ENCODE measurements at regions not wholly inside any gene's neighbourhood (a gene's known extent, or its start where the extent isn't known, plus 50 kb on each side); places are given as distances from the start of the nearest gene placed in this dataset.

DNA sequence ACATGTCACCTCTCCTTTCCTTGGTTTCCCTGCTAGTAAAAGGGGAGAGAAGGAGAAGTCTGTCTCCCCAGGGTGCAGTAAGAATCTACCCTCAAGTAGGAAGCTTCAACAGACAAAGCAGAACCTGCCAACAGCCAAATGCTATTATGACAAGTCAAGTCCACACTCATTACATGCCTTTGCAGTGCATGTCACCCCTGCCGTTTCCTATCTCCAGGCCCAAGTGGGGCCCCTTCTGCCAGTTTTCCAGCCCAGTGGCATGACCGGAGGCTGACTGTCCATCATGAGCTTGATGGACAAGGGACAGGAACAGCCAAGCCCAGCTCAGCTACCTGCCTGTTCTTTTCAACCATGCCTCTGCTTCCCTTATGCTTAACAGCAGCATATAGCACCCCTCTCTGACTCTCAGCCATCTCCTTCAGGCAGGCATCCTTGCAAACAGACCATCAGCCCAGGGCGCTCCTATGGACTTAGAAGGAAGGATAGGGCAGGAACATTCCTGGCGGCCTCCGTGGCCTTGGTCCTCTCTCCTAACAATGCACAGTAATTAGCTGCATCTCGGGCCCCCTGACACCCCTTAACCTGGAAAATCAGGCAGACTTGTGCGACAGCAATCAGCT is 107.2 kb upstream of the RAD23B start:
- H3K9me3 ChIP-seq (ENCODE audit: control extremely low read depth in 1 of 3, control insufficient read depth in 2 of 3, insufficient read depth in 1 of 3, low read length in 2 of 3), result no peaks in the 10 kb centered on the region
- WGBS (ENCODE audit: insufficient coverage), result 87% methylated on average over 6 of the region's 7 CpGs
- DNase-seq (no peak), ATAC-seq (ENCODE audit: low read depth) (no peak)
- no peak overlapping the region for H3K27ac ChIP-seq (ENCODE audit: low read length in 2 of 2)
- no peak overlapping the region for H3K4me2 ChIP-seq (replicated peaks; ENCODE audit: low read depth, low read length, poor library complexity, severe bottlenecking)
- peaks cover 43% of the 10 kb centered on the region for H3K27me3 Mint-ChIP-seq
- intact Hi-C loops (cut with micrococcal nuclease), result no loop called here
- no peak overlapping the region for H3K9ac ChIP-seq (ENCODE audit: low read length)
- no peak overlapping the region for H3K4me3 ChIP-seq (ENCODE audit: control extremely low read depth in 1 of 5, extremely low read depth in 1 of 5, insufficient read depth in 1 of 5, low read depth in 2 of 5, low read length in 4 of 5)
- no peaks in the 10 kb centered on the region for H3K9me3 Mint-ChIP-seq (ENCODE audit: insufficient read depth)
- H2AFZ ChIP-seq (ENCODE audit: insufficient read depth, low read depth, low read length, poor library complexity, severe bottlenecking), result no peak overlapping the region
- no peaks in the 10 kb centered on the region for H3K4me1 Mint-ChIP-seq
- H3K36me3 ChIP-seq (replicated peaks in 1 of 2; ENCODE audit: control extremely low read depth in 1 of 2, control insufficient read depth in 1 of 2, extremely low read depth in 1 of 2, insufficient read depth in 2 of 2, low read length in 1 of 2), result no peaks in the 10 kb centered on the region
- H3K79me2 ChIP-seq (ENCODE audit: control insufficient read depth, insufficient read depth, low read length), result no peaks in the 10 kb centered on the region
- H3K27me3 ChIP-seq (replicated peaks in 1 of 4; ENCODE audit: control extremely low read depth in 1 of 4, control insufficient read depth in 3 of 4, insufficient read depth in 4 of 4, low read length in 3 of 4), result peaks cover 0 to 4% (median under 1%) of the 10 kb centered on the region in 4 experiments
- POLR2A ChIA-PET, result no interaction called here
- no peak overlapping the region for H3K4me3 Mint-ChIP-seq
- no peaks in the 10 kb centered on the region for H3K4me1 ChIP-seq (ENCODE audit: control insufficient read depth in 2 of 2, insufficient read depth in 2 of 2, low read length in 2 of 2)
- H3K27ac Mint-ChIP-seq, result no peak overlapping the region
- TF ChIP-seq, protein P1, sequence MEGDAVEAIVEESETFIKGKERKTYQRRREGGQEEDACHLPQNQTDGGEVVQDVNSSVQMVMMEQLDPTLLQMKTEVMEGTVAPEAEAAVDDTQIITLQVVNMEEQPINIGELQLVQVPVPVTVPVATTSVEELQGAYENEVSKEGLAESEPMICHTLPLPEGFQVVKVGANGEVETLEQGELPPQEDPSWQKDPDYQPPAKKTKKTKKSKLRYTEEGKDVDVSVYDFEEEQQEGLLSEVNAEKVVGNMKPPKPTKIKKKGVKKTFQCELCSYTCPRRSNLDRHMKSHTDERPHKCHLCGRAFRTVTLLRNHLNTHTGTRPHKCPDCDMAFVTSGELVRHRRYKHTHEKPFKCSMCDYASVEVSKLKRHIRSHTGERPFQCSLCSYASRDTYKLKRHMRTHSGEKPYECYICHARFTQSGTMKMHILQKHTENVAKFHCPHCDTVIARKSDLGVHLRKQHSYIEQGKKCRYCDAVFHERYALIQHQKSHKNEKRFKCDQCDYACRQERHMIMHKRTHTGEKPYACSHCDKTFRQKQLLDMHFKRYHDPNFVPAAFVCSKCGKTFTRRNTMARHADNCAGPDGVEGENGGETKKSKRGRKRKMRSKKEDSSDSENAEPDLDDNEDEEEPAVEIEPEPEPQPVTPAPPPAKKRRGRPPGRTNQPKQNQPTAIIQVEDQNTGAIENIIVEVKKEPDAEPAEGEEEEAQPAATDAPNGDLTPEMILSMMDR (IDR thresholded peaks at IDR 0.05), result no peak
- TF ChIP-seq EZH2 (IDR thresholded peaks at IDR 0.05; ENCODE audit: borderline replicate concordance, insufficient read depth, low read depth, low read length, poor library complexity, severe bottlenecking), result no peak
- CTCF ChIA-PET, result interaction anchor here (0.8 to 1.1 kb wide), 5 partner anchors 14 to 166 kb away, joined by 3 to 4 read pairs (median 3); no protein-coding TSS in a partner anchor
- H4K20me1 ChIP-seq (ENCODE audit: control insufficient read depth, insufficient read depth, low read length, poor library complexity, severe bottlenecking), result no peaks in the 10 kb centered on the region

DNA sequence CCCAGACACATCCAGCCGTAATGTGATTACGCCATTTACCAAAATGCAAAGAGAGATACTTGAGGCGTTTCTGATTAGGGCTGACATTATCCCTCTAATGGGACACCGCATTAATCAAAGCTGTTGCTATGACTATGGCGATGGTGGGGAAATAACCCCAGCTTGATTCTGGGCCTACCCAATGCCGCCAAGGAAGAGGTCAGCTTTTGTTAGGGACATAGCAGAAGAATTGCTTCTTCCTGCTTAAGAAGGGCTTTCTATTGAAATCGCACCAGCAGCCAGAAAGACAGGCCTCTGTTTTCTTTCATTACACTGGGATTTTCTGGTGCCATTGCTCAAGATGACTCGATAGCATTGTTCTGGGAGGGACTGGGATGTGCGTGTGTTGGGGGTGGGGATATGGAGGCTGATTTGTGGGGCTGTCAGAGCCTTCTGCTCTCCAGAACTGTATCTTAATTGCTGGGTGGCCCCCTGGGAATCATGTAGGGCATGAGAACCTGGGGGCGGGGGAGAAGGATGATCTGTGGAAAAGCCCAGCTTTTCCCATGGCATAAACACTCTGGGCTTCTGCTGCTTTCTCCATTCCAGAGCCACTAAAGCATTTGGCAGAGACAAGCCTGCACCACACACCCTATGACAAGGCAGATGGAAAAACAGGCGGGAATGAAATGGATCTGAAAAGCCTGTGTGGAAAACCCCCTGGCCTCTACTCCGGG is 106.5 kb upstream of the RAD23B start:
- H3K27me3 ChIP-seq (replicated peaks in 1 of 4; ENCODE audit: control extremely low read depth in 1 of 4, control insufficient read depth in 3 of 4, insufficient read depth in 4 of 4, low read length in 3 of 4), result peaks cover 0 to 6% (median 2%) of the 10 kb centered on the region in 4 experiments
- no peak overlapping the region for H3K4me3 ChIP-seq (ENCODE audit: control extremely low read depth in 1 of 5, extremely low read depth in 1 of 5, insufficient read depth in 1 of 5, low read depth in 2 of 5, low read length in 4 of 5)
- H3K4me2 ChIP-seq (replicated peaks; ENCODE audit: low read depth, low read length, poor library complexity, severe bottlenecking), result no peak overlapping the region
- POLR2A ChIA-PET, result no interaction called here
- CTCF ChIA-PET, result interaction anchor here (1.0 to 1.1 kb wide), 2 partner anchors 14 to 165 kb away, joined by 3 read pairs; no protein-coding TSS in a partner anchor
- H3K9ac ChIP-seq (ENCODE audit: low read length), result no peak overlapping the region
- WGBS (ENCODE audit: insufficient coverage), result 78% methylated on average over 12 of the region's 12 CpGs
- H3K4me3 Mint-ChIP-seq, result no peak overlapping the region
- DNase-seq (no peak), ATAC-seq (ENCODE audit: low read depth) (no peak)
- no peak overlapping the region for H3K27ac Mint-ChIP-seq
- H3K36me3 ChIP-seq (replicated peaks in 1 of 2; ENCODE audit: control extremely low read depth in 1 of 2, control insufficient read depth in 1 of 2, extremely low read depth in 1 of 2, insufficient read depth in 2 of 2, low read length in 1 of 2), result no peaks in the 10 kb centered on the region
- H3K4me1 Mint-ChIP-seq, result no peaks in the 10 kb centered on the region
- TF ChIP-seq EZH2 (IDR thresholded peaks at IDR 0.05; ENCODE audit: borderline replicate concordance, insufficient read depth, low read depth, low read length, poor library complexity, severe bottlenecking), result no peak
- TF ChIP-seq, protein P1 (IDR thresholded peaks at IDR 0.05), result no peak
- intact Hi-C loops (cut with micrococcal nuclease), result no loop called here
- no peak overlapping the region for H2AFZ ChIP-seq (ENCODE audit: insufficient read depth, low read depth, low read length, poor library complexity, severe bottlenecking)
- H3K4me1 ChIP-seq (ENCODE audit: control insufficient read depth in 2 of 2, insufficient read depth in 2 of 2, low read length in 2 of 2), result no peaks in the 10 kb centered on the region
- no peaks in the 10 kb centered on the region for H4K20me1 ChIP-seq (ENCODE audit: control insufficient read depth, insufficient read depth, low read length, poor library complexity, severe bottlenecking)
- H3K27ac ChIP-seq (ENCODE audit: low read length in 2 of 2), result no peak overlapping the region
- peaks cover 48% of the 10 kb centered on the region for H3K27me3 Mint-ChIP-seq
- no peaks in the 10 kb centered on the region for H3K9me3 Mint-ChIP-seq (ENCODE audit: insufficient read depth)
- peaks cover 0 to 2% (median 0%) of the 10 kb centered on the region in 3 donors for H3K9me3 ChIP-seq (ENCODE audit: control extremely low read depth in 1 of 3, control insufficient read depth in 2 of 3, insufficient read depth in 1 of 3, low read length in 2 of 3)
- no peaks in the 10 kb centered on the region for H3K79me2 ChIP-seq (ENCODE audit: control insufficient read depth, insufficient read depth, low read length)
